Trophoblast cell (in vitro differentiated cells and primary cell): ENCODE measurements at regions not wholly inside any gene's neighbourhood (a gene's known extent, or its start where the extent isn't known, plus 50 kb on each side); places are given as distances from the start of the nearest gene placed in this dataset.

ENCODE experiments used
- DNase-seq, 2 donors: peaks; one replicate each; pipeline ENCODE4 v3.0.0-alpha.2; 2016
- H2AFZ ChIP-seq: 2 replicates; pipeline ENCODE4 v1.6.1; 2013; ENCODE audit warnings: low read length, moderate library complexity, mild to moderate bottlenecking; ENCODE audit not compliant: insufficient read depth, poor library complexity
- H2AK5ac ChIP-seq: 2 replicates; pipeline ENCODE4 v1.6.1; 2013; ENCODE audit warnings: mild to moderate bottlenecking, low read length
- H2BK120ac ChIP-seq: 2 replicates; pipeline ENCODE4 v1.6.1; 2013; ENCODE audit warnings: low read length, mild to moderate bottlenecking, moderate library complexity; ENCODE audit not compliant: insufficient read depth, poor library complexity
- H2BK12ac ChIP-seq: 2 replicates; pipeline ENCODE4 v1.6.1; 2013; ENCODE audit warnings: mild to moderate bottlenecking, low read length, moderate library complexity
- H2BK5ac ChIP-seq: 2 replicates; pipeline ENCODE4 v1.6.1; 2013; ENCODE audit warnings: low read length, low read depth, moderate library complexity, mild to moderate bottlenecking; ENCODE audit not compliant: poor library complexity
- H3K14ac ChIP-seq: 2 replicates; pipeline ENCODE4 v1.6.1; 2013; ENCODE audit warnings: mild to moderate bottlenecking, low read length
- H3K18ac ChIP-seq: 2 replicates; pipeline ENCODE4 v1.6.1; 2013; ENCODE audit warnings: mild to moderate bottlenecking, low read length
- H3K23ac ChIP-seq: 2 replicates; pipeline ENCODE4 v1.6.1; 2013; ENCODE audit warnings: low read length
- H3K27ac ChIP-seq: 2 replicates; pipeline ENCODE4 v1.5.1; 2013; ENCODE audit warnings: low read depth, mild to moderate bottlenecking, inconsistent platforms, low read length, moderate library complexity
- H3K27me3 ChIP-seq: 2 replicates; pipeline ENCODE4 v1.6.1; 2013; ENCODE audit warnings: inconsistent platforms, mild to moderate bottlenecking, low read length, moderate library complexity; ENCODE audit not compliant: insufficient read depth
- H3K36me3 ChIP-seq, 2 experiments: 1 replicate in 1 of 2; 2 replicates in 1 of 2; pipeline ENCODE4 v1.6.1; 2013; ENCODE audit warnings: low read length in 2 of 2, mild to moderate bottlenecking in 2 of 2, moderate library complexity in 1 of 2; ENCODE audit not compliant: insufficient read depth in 2 of 2, control insufficient read depth in 1 of 2
- H3K4ac ChIP-seq: 2 replicates; pipeline ENCODE4 v1.6.1; 2013; ENCODE audit warnings: low read depth, mild to moderate bottlenecking, low read length, moderate library complexity
- H3K4me1 ChIP-seq, 2 experiments: 1 replicate in 1 of 2; 2 replicates in 1 of 2; pipeline ENCODE4 v1.6.1; 2013; ENCODE audit warnings: low read length in 2 of 2, mild to moderate bottlenecking in 2 of 2, moderate library complexity in 1 of 2; ENCODE audit not compliant: insufficient read depth in 2 of 2, control insufficient read depth in 1 of 2
- H3K4me2 ChIP-seq: 2 replicates; pipeline ENCODE4 v1.6.1; 2013; ENCODE audit warnings: inconsistent platforms, mild to moderate bottlenecking, low read length, moderate library complexity
- H3K4me3 ChIP-seq: 2 replicates; pipeline ENCODE4 v1.5.1; 2013; ENCODE audit warnings: mild to moderate bottlenecking, low read depth, low read length, inconsistent platforms
- H3K79me1 ChIP-seq: one replicate; pipeline ENCODE4 v1.6.1; 2013; ENCODE audit warnings: low read length
- H3K79me2 ChIP-seq: 2 replicates; pipeline ENCODE4 v1.6.1; 2013; ENCODE audit warnings: low read length, mild to moderate bottlenecking; ENCODE audit not compliant: control insufficient read depth, insufficient read depth, poor library complexity
- H3K9ac ChIP-seq: 2 replicates; pipeline ENCODE4 v1.6.1; 2013; ENCODE audit warnings: mild to moderate bottlenecking, low read length
- H3K9me3 ChIP-seq: 2 replicates; pipeline ENCODE4 v1.6.1; 2013; ENCODE audit warnings: low read depth, mild to moderate bottlenecking, control low read depth, inconsistent platforms, low read length; ENCODE audit not compliant: insufficient read depth
- H4K12ac ChIP-seq: 2 replicates; pipeline ENCODE4 v1.6.1; 2013; ENCODE audit warnings: low read depth, mild to moderate bottlenecking, low read length, moderate library complexity
- H4K8ac ChIP-seq: 2 replicates; pipeline ENCODE4 v1.6.1; 2013; ENCODE audit warnings: low read depth, mild to moderate bottlenecking, low read length, moderate library complexity
- H4K91ac ChIP-seq: one replicate; pipeline ENCODE4 v1.6.1; 2013; ENCODE audit warnings: low read depth, mild to moderate bottlenecking, low read length, moderate library complexity
- WGBS: extraction: QIAGEN DNeasy Blood & Tissue Kit; methylation state at CpG from one replicate; pipeline ENCODE4 v1.1.7; 2013; ENCODE audit warnings: missing lambda C conversion rate; ENCODE audit not compliant: insufficient read length, insufficient coverage; ENCODE audit errors: extremely low coverage; 5-methylcytosine and 5-hydroxymethylcytosine counted together

GRCh38 chr6:132215805-132216204 is 185.5 kb downstream of the MOXD1 start:
- DNase-seq, result no peak
- Histone ChIP-seq H4K91ac (no peak overlapping the region), H3K23ac (no peak overlapping the region), H2AK5ac (no peak overlapping the region), H2AFZ (no peak overlapping the region), H3K36me3 (no peaks in the 10 kb centered on the region), H3K4me3 (no peak overlapping the region), H4K8ac (no peak overlapping the region), H3K4me1 (no peaks in the 10 kb centered on the region), H3K4me2 (no peak overlapping the region), H3K79me1 (no peaks in the 10 kb centered on the region), H3K27me3 (no peaks in the 10 kb centered on the region), H2BK12ac (no peak overlapping the region), H3K18ac (no peak overlapping the region), H3K9me3 (no peaks in the 10 kb centered on the region), H2BK5ac (no peak overlapping the region), H2BK120ac (no peak overlapping the region), H3K79me2 (no peaks in the 10 kb centered on the region), H4K12ac (no peak overlapping the region), H3K27ac (no peak overlapping the region), H3K9ac (no peak overlapping the region), H3K4ac (no peak overlapping the region), H3K14ac (no peak overlapping the region)
- no CpG with 5 or more reads among the region's 2 CpGs for WGBS

GRCh38 chr6:132214716-132215115 is 186.6 kb downstream of the MOXD1 start:
- no CpG with 5 or more reads among the region's 2 CpGs for WGBS
- Histone ChIP-seq H4K91ac (no peak overlapping the region), H3K79me2 (no peaks in the 10 kb centered on the region), H4K12ac (no peak overlapping the region), H2AFZ (no peak overlapping the region), H3K36me3 (no peaks in the 10 kb centered on the region), H3K9ac (no peak overlapping the region), H3K4me3 (no peak overlapping the region), H2AK5ac (no peak overlapping the region), H3K14ac (no peak overlapping the region), H3K27ac (no peak overlapping the region), H4K8ac (no peak overlapping the region), H2BK12ac (no peak overlapping the region), H3K27me3 (no peaks in the 10 kb centered on the region), H3K79me1 (no peaks in the 10 kb centered on the region), H3K18ac (no peak overlapping the region), H2BK5ac (no peak overlapping the region), H3K4ac (no peak overlapping the region), H3K4me1 (no peaks in the 10 kb centered on the region), H3K23ac (peak overlapping the region; percentile 33), H2BK120ac (no peak overlapping the region), H3K9me3 (peaks cover 4% of the 10 kb centered on the region), H3K4me2 (no peak overlapping the region)
- no peak for DNase-seq

DNA sequence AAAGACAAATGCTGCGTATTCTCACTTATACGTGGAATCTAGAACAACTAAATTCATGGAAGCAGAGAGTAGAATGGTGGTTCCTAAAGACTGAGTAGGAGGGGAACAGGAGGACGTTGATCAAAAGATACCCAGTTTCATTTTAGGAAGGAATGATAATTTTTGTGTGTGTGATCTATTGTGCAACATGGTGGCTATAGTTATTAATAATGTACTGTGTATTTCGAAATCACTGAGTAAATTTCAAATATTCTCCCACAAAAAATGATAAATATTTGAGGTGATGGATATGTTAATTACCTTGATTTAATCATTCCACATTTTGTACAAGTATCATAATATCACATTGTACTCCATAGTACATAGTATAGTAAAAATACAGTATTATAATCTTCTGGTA is 187.5 kb downstream of the MOXD1 start:
- H2BK120ac ChIP-seq, result no peak overlapping the region
- H3K4me3 ChIP-seq, result no peak overlapping the region
- no peak overlapping the region for H4K12ac ChIP-seq
- no peak overlapping the region for H2AFZ ChIP-seq
- no peak overlapping the region for H3K18ac ChIP-seq
- H3K27ac ChIP-seq, result no peak overlapping the region
- H4K91ac ChIP-seq, result no peak overlapping the region
- no peaks in the 10 kb centered on the region for H3K79me2 ChIP-seq
- peaks cover 5% of the 10 kb centered on the region for H3K9me3 ChIP-seq
- no peak overlapping the region for H2BK12ac ChIP-seq
- no peak overlapping the region for H2BK5ac ChIP-seq
- H3K4me2 ChIP-seq, result no peak overlapping the region
- no peaks in the 10 kb centered on the region for H3K79me1 ChIP-seq
- no peaks in the 10 kb centered on the region for H3K36me3 ChIP-seq
- H3K14ac ChIP-seq, result no peak overlapping the region
- H3K9ac ChIP-seq, result no peak overlapping the region
- no peak overlapping the region for H2AK5ac ChIP-seq
- no CpG with 5 or more reads among the region's 4 CpGs for WGBS
- no peak for DNase-seq
- H3K4me1 ChIP-seq, result peaks cover 0 to 3% of the 10 kb centered on the region in 2 experiments
- no peak overlapping the region for H3K4ac ChIP-seq
- H4K8ac ChIP-seq, result no peak overlapping the region
- no peak overlapping the region for H3K23ac ChIP-seq
- H3K27me3 ChIP-seq, result no peaks in the 10 kb centered on the region

- Histone ChIP-seq H3K79me1 (no peaks in the 10 kb centered on the region), H3K4me2 (no peak overlapping the region), H3K27ac (no peak overlapping the region), H4K12ac (no peak overlapping the region), H2AK5ac (no peak overlapping the region), H4K91ac (no peak overlapping the region), H3K79me2 (no peaks in the 10 kb centered on the region), H3K14ac (no peak overlapping the region), H4K8ac (no peak overlapping the region), H2BK5ac (no peak overlapping the region), H3K9me3 (peaks cover 5% of the 10 kb centered on the region), H3K27me3 (no peaks in the 10 kb centered on the region), H3K36me3 (no peaks in the 10 kb centered on the region), H2BK120ac (no peak overlapping the region), H2AFZ (no peak overlapping the region), H2BK12ac (no peak overlapping the region), H3K4me1 (peaks cover 0 to 3% of the 10 kb centered on the region in 2 experiments), H3K4ac (no peak overlapping the region), H3K4me3 (no peak overlapping the region), H3K23ac (no peak overlapping the region), H3K18ac (no peak overlapping the region), H3K9ac (no peak overlapping the region)
- no CpG with 5 or more reads among the region's 4 CpGs for WGBS
- no peak for DNase-seq
Measured at GRCh38 chr6:132213191-132213590, 188.1 kb downstream of the MOXD1 start.
